ENCODE measurements at regions not wholly inside any gene's neighbourhood (a gene's known extent, or its start where the extent isn't known, plus 50 kb on each side); places are given as distances from the start of the nearest gene placed in this dataset.

DNA sequence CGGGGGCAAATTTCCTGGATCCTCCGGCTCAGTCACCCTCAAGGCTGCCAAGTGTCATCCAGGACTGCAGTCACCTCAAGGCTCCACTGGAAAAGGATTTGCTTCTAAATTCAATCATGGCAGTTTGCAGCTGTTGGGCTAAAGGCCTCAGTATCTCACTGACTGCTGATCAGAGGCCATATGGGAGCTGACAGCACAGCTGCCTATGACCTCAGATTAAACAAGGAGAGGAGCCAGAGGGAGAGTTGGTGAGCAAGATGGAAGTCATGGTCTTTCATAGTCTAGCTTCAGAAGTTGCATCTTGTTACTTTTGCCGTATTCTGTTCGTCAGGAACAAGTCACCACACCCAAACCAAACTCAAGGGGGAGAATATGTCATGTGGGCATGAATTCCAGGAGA lies 849.7 kb downstream of the UQCRFS1 start:
- no peak for TF ChIP-seq POLR2A (IDR thresholded peaks at IDR 0.05)
- TF ChIP-seq, protein P1, sequence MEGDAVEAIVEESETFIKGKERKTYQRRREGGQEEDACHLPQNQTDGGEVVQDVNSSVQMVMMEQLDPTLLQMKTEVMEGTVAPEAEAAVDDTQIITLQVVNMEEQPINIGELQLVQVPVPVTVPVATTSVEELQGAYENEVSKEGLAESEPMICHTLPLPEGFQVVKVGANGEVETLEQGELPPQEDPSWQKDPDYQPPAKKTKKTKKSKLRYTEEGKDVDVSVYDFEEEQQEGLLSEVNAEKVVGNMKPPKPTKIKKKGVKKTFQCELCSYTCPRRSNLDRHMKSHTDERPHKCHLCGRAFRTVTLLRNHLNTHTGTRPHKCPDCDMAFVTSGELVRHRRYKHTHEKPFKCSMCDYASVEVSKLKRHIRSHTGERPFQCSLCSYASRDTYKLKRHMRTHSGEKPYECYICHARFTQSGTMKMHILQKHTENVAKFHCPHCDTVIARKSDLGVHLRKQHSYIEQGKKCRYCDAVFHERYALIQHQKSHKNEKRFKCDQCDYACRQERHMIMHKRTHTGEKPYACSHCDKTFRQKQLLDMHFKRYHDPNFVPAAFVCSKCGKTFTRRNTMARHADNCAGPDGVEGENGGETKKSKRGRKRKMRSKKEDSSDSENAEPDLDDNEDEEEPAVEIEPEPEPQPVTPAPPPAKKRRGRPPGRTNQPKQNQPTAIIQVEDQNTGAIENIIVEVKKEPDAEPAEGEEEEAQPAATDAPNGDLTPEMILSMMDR (IDR thresholded peaks at IDR 0.05) = no peak
